ENCODE measurements at regions not wholly inside any gene's neighbourhood (a gene's known extent, or its start where the extent isn't known, plus 50 kb on each side); places are given as distances from the start of the nearest gene placed in this dataset.

- TF ChIP-seq, protein P1, sequence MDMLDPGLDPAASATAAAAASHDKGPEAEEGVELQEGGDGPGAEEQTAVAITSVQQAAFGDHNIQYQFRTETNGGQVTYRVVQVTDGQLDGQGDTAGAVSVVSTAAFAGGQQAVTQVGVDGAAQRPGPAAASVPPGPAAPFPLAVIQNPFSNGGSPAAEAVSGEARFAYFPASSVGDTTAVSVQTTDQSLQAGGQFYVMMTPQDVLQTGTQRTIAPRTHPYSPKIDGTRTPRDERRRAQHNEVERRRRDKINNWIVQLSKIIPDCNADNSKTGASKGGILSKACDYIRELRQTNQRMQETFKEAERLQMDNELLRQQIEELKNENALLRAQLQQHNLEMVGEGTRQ (IDR thresholded peaks at IDR 0.05; ENCODE audit: low read length): no peak
- TF ChIP-seq EZH2 (IDR thresholded peaks at IDR 0.05; ENCODE audit: low read depth, low read length, severe bottlenecking) (no peak), JUN (IDR thresholded peaks at IDR 0.05; ENCODE audit: low read depth, low read length) (no peak), BACH1 (IDR thresholded peaks at IDR 0.05; ENCODE audit: low read length) (no peak)
Measured at GRCh38 chr3:23002151-23002550, 201.0 kb upstream of the UBE2E2 start (continued).

All from H1 (cell line).